Ishikawa (cell line): ENCODE measurements at regions not wholly inside any gene's neighbourhood (a gene's known extent, or its start where the extent isn't known, plus 50 kb on each side); places are given as distances from the start of the nearest gene placed in this dataset.

Source experiments
- CEBPB ChIP-seq: IDR thresholded peaks from 2 replicates; pipeline ENCODE4 v1.6.1; 2012
- EGR1 ChIP-seq: IDR thresholded peaks from 2 replicates; pipeline ENCODE4 v1.6.1; 2012
- EP300 ChIP-seq: IDR thresholded peaks from 2 replicates; pipeline ENCODE4 v1.6.1; 2012; ENCODE audit warnings: borderline replicate concordance
- FOXM1 ChIP-seq: IDR thresholded peaks from 2 replicates; pipeline ENCODE4 v1.6.1; 2012; ENCODE audit warnings: low read depth, borderline replicate concordance
- NFIC ChIP-seq: IDR thresholded peaks from 2 replicates; pipeline ENCODE4 v1.6.1; 2012
- RAD21 ChIP-seq: IDR thresholded peaks from 2 replicates; pipeline ENCODE4 v1.6.1; 2012; ENCODE audit warnings: low read depth
- REST ChIP-seq: IDR thresholded peaks from 2 replicates; pipeline ENCODE4 v1.6.1; 2012; ENCODE audit warnings: low read depth, mild to moderate bottlenecking
- TAF1 ChIP-seq: IDR thresholded peaks from 2 replicates; pipeline ENCODE4 v1.6.1; 2012; ENCODE audit warnings: low read depth, mild to moderate bottlenecking
- TCF12 ChIP-seq: IDR thresholded peaks from 2 replicates; pipeline ENCODE4 v1.6.1; 2012; ENCODE audit warnings: low read depth
- TEAD4 ChIP-seq: IDR thresholded peaks from 2 replicates; pipeline ENCODE4 v1.6.1; 2012
- YY1 ChIP-seq: IDR thresholded peaks from 2 replicates; pipeline ENCODE4 v1.6.1; 2012; ENCODE audit warnings: low read depth
- ZBTB7A ChIP-seq: IDR thresholded peaks from 2 replicates; pipeline ENCODE4 v1.6.1; 2012; ENCODE audit warnings: low read depth
- TF ChIP-seq, protein P1 (sequence below): IDR thresholded peaks from 2 replicates; pipeline ENCODE4 v1.6.1; 2012

DNA sequence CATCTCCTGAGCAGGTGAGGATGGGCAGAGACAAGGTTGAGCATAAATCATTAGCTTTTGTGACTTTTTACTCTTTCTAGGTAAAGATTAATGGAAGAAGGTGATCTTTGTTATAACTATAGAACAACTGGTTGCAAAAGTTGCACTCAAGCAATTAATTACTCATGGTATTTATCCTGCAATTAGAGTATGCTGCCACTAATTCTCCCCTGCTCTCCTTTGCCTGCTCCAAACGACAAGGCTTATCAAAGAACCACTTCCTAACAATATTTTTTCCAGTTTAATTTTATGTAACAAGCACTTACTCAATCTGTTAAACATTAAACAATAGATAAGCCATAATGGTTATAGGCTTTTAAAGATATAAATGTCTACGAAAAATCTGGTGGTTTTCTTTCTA is 189.9 kb upstream of the PELI2 start:
- TF ChIP-seq, protein P1, sequence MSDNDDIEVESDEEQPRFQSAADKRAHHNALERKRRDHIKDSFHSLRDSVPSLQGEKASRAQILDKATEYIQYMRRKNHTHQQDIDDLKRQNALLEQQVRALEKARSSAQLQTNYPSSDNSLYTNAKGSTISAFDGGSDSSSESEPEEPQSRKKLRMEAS = no peak
- no peak for TF ChIP-seq TEAD4
- no peak for TF ChIP-seq EP300
- no peak for TF ChIP-seq REST
- no peak for TF ChIP-seq ZBTB7A
- no peak for TF ChIP-seq YY1
- no peak for TF ChIP-seq CEBPB
- TF ChIP-seq TCF12 = no peak
- no peak for TF ChIP-seq NFIC
- TF ChIP-seq RAD21 = no peak
- no peak for TF ChIP-seq FOXM1
- TF ChIP-seq TAF1 = no peak
- TF ChIP-seq EGR1 = no peak
